LHCN-M2 (cell line): ENCODE measurements at regions not wholly inside any gene's neighbourhood (a gene's known extent, or its start where the extent isn't known, plus 50 kb on each side); places are given as distances from the start of the nearest gene placed in this dataset.
"Not testable (repeated sequence)": the region's sequence is repeated elsewhere in the genome, so short reads cannot be mapped to it uniquely, and the experiment has no call there.

Experiments used
- DNase-seq: peaks from one replicate; pipeline ENCODE4 v3.0.0-alpha.2; 2012; ENCODE audit warnings: low read depth

DNA sequence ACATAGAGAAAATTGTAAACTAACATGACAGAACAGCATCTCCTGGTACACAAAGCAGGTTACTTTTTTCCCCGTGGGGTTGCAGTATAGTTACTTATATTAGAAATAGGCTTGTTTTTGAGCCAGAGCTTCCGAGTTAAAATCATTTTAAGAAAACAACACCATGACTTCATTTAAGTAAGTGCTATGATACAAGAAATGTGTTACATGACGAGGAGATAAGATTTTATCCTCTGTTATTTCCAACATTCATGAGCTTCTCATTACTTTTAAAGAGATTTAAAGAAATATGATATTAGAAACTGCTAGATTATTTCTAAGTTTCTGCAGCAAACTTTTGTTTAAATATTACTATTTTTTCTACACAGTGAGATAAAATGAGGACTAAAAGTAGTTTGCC is 968.7 kb downstream of the GATA3 start:
- no peak for DNase-seq

DNA sequence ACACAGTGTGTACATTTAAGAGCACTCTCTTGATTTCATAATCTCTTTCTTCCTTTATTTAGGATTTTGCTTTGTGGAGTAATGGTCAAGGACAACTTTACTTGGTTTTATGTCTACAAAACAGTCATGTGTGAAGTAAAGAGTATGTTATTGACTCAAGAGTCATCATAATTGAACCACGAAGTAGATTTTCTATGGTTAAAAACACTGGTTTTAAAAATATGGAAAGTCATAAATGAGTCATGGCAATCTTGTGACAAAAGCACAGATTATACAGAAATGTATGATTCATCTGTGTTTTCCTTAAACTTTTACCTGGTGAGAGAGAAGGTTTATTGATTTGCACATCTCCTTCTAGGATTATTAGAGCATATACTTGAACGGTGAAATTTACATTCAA is 969.7 kb downstream of the GATA3 start:
- DNase-seq, result peak; percentile 14

GRCh38 chr10:9028231-9028630 is 973.7 kb downstream of the GATA3 start:
- DNase-seq, result peak; percentile 5

DNA sequence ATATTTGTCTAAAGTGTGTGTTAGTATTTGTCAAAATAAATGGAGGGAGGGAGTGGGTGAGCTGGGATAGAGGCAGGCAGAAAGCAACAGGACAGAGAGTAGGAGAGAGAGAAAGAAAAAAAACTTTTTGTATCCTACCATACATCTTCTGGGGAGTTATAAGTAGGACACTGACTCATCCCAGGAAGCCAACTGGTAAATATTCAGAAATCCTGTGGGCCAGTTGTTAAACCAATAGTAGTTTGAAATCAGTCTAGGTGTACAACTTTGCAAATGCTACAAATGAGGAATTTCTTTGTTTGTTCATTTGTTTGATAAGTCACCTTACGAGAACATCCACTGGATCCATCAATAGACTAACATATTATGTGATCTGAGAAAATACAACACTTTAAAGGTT is 980.9 kb downstream of the GATA3 start:
- DNase-seq, result no peak

- no peak for DNase-seq
These were observed 982.3 kb downstream of the GATA3 start for GRCh38 chr10:9036711-9037204.

- peak; percentile 11 for DNase-seq
These were observed 983.7 kb downstream of the GATA3 start for GRCh38 chr10:9038146-9038714.

DNA sequence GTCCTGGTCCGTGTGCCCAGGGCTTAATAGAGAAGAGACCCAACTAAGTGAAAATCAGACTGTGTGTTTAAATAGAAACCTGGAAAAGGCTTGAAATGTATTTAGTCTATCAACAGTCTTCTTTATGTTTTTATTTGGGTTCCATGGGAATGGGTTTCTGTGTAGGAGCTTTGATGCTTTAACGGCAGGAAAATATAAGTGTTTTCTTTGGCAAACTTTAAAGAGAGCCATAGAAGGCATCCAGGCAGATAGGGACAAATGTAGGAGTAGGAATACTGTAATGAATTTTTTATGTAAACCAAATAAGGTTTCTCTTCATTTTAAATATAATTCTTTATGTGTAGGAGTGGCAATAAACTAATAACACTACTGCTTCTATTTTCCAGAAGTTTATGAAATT is 989.0 kb downstream of the GATA3 start:
- no peak for DNase-seq

DNA sequence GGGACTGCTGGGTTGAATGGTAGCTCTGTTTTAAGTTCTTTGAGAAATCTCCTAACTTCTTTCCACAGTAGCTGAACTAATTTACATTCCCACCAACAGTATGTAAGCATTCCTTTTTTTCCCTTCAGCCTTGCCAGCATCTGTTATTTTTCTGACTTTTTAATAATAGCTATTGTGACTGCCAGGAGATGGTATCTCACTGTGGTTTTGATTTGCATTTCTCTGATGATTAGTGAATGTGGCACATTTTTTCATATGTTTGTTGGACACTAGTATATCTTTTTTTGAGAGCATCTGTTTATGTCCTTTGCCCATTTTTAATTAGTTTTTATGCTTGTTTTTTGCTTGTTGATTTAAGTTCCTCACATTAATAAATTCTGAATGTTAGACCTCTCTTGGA is 990.8 kb downstream of the GATA3 start:
- DNase-seq, result no peak

GRCh38 chr10:9051328-9051974 is 997.0 kb downstream of the GATA3 start:
- no peak for DNase-seq

GRCh38 chr10:9052767-9053166 is 998.3 kb downstream of the GATA3 start:
- DNase-seq, result no peak

- no peak for DNase-seq
These were observed 1002.0 kb downstream of the GATA3 start for GRCh38 chr10:9056521-9056920.

DNA sequence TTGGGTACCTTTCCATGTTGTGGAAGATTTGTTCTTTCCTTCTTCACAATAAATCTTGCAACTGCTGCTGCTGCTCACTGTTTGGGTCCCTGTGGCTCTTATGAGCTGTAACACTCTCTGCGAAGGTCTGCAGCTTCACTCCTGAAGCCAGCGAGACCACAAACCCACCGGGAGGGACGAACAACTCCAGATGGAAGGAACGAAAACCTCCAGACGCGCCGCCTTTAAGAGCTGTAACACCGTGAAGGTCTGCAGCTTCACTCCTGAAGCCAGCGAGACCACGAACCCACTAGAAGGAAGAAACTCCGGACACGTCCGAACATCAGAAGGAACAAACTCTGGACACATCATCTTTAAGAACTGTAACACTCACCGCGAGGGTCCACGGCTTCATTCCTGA is 1002.8 kb downstream of the GATA3 start:
- DNase-seq, result not testable (repeated sequence)

DNA sequence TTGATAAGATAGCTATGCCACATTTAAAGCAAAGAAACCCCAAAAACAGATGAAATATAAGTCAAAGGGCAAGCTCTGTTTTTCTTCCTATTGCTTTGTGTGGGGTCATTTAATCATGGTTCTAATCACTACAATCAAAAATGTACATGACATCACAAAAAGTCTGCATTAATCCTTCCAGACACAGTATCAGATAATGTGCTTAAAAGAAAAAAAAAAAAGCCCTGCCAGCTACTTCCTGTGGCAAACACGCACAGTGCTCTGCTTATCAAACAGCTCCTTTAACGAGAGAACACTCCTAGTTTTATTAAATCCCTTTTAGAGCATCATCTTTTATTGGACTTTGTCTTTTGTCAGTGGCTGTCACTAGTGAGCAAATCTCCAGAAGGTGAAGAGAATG is 1005.8 kb downstream of the GATA3 start:
- DNase-seq, result no peak

DNA sequence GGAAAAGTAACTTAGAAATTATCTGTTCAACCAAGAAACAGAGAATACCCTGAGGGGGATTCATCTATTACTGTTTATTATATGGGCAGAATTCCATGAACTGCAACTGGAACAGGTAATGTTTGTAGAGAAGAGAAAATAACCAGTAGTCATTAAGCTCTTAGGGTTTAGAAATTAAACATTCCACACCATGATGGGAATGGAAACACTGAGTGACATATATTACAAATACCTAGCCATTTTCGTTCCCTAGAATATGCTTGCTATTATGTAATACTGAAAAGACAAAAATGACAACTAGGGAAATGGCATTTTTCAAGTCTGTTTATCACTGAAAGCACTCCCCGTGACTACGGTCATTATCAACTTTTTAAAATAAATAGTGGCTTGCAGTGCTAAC is 1007.4 kb downstream of the GATA3 start:
- no peak for DNase-seq

GRCh38 chr10:9066152-9066551 is 1011.7 kb downstream of the GATA3 start:
- no peak for DNase-seq

DNA sequence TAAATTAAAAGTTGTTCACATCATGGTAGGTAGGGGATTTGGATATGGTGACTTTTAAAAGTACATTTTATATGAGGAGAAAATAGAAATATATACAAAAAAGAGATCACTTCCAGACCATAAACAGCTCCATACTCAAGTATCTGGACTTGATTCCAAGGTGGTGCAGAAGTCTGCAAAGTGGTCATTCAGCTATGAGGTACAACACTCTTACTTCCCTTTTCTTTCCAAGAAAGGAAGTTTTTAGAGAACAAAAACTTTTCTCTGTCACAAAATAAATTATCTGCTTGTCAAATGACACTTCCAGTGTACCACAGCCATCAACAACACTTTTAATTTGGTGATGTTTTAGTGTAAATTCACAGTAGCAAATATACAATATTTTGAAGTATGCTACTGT is 1013.5 kb downstream of the GATA3 start:
- no peak for DNase-seq

DNA sequence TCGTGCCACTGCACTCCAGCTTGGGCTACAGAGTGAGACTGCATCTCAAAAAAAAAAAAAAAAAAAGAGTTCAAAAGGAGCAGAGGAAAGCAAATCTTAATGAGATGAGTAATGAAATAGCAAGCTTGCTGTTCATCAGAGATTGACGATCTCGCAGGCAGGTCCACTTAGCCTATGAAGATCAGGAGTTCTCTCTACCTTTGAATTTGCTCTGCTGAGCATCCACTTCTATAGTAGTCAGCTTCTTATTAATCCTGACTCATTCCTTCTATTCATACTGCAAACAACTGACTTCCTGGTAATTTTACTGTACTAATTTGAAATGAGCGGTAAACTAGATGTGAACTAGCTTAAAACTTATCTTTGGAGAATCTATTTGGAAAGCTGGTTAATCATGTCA is 1014.6 kb downstream of the GATA3 start:
- no peak for DNase-seq

GRCh38 chr10:9075420-9075819 is 1020.9 kb downstream of the GATA3 start:
- no peak for DNase-seq

DNA sequence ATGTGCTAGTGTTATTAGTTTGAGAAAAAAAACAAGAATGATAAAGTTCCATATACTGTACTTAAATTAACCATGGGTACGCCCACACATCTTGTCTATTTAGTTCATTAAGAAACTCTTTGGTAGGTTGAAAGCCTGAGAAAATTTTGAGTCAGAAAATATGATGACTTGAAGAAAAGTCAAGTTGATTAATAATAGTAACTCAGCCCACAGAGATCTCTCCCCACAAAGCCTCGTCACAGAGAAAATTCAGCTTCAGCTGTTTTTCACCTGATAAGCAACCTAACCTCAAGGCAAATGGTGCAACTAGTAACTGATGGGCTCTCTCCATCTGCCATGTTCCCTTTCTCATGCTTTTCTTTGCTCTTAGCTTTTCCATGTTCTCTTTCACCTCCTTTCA is 1021.6 kb downstream of the GATA3 start:
- no peak for DNase-seq

GRCh38 chr10:9081253-9081652 is 1026.8 kb downstream of the GATA3 start:
- DNase-seq, result no peak

GRCh38 chr10:9081961-9082360 is 1027.5 kb downstream of the GATA3 start:
- no peak for DNase-seq

GRCh38 chr10:9091530-9092093 is 1037.1 kb downstream of the GATA3 start:
- DNase-seq, result no peak

- no peak for DNase-seq
These were observed 1041.8 kb downstream of the GATA3 start for GRCh38 chr10:9096288-9096687.
